ENCODE measurements at regions not wholly inside any gene's neighbourhood (a gene's known extent, or its start where the extent isn't known, plus 50 kb on each side); places are given as distances from the start of the nearest gene placed in this dataset.
"Not testable (repeated sequence)": the region's sequence is repeated elsewhere in the genome, so short reads cannot be mapped to it uniquely, and the experiment has no call there.

DNA sequence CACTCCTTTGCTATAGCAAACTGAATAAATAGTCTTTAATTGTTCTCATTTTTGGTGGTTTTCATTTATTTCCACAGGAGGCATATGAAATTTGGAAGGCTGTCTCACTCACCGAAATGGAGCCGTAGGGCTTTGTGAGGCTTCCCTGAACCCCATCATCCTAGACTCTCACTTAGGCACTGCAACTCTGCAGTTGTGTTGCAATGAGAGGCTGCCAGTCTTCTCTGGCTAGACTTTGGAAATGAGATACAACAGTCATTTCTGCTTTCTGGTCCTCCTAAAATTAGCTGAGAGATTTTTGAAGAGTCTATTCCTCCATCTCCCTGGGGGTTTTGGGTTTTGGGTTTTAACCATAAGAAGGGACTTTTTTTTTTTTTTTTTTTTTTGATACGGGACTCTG is 146.5 kb downstream of the SH3BGRL start:
- DNase-seq: no peak

DNA sequence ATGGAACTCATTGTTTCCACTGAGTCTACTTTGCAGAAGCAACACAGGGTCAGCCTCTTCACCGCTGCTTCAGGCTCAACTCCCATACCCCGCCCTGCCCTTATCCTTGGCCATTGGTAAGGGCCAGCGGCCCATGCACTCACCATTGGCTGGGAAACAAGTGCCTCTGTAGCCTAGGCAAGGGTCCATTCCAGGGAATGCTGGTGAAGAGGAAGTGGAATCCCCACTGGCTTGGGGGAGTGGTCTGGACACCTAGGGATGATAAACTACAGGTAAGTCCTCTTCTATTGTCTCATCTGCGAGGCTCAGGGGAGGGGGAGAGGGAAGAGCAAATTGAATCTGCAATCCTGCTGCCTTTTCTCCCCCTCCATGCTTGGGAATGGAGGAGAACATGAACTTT is 153.1 kb downstream of the SH3BGRL start:
- DNase-seq: no peak

DNA sequence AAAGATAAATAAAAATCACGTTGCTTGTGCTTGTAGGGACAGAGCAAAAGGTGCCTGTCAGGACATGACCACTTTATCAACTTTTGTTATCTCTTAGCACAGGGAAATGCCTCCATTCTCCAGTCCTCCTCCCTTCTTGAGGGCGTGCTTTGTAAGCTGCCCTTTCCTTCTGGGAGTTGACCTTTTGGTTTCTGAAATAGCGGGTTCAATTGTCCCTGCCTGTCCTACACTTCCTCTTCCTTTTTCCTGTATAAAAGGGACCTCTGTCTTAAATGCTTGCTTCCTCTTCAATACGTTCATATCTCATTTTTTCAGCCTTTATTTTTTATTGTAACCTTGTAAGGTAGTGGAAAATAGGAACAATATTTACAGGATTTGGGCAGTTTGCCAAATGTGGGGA is 153.5 kb downstream of the SH3BGRL start:
- DNase-seq: no peak

DNA sequence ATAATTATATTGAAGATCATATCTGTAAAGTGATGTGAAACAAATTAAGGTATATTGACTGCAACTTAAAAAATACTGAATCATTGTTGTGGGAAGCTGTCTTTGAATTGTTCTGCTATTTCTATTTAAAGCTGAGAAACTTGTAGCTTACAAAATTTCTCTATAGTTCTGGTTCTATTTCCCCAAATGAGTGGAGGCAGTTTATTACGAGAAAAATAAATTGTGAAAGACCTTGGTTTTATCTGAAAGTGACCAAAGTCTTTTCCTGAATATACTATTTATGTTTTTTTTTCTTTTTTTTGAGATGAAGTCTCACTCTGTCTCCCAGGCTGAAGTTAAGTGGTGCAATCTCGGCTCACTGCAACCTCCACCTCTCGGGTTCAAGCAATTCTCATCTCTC is 165.4 kb downstream of the SH3BGRL start:
- no peak for DNase-seq

DNA sequence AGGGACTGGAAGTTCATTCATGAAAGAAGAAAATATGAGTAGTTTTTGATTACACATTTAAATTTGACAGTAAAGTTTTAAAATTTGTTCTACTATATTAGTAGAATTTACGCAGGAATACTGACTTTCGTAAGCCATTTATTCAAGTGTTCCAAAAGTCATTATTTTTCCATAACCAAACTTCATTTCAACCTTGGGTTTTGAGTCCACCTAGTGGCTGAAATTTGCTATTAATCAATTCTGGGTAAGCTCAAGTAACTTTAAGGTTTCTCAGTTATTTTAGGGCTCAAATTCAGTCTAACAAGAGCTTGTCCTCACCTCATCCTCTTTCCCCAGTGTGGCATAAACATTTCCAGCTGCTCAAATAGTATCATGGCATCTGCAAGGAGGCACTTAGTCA is 175.4 kb downstream of the SH3BGRL start:
- peak; percentile 47 for DNase-seq

DNA sequence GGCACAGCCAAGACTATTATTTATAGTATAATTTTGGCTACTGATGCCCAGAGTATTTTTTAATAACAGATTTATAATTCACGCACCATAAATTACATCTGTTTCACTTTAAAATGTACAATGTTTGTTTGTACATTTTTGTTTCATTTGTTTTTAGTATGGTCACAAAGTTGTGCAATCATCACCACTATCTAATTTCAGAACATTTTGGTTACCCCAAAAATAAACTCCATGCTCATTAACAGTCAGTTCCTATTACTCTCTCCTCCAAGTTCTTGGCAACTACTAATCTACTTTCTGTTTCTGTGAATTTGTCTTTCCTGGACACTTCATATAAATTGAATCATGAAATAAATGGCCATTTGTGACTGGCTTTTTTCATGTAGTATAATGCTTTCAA is 176.7 kb downstream of the SH3BGRL start:
- DNase-seq: no peak

DNA sequence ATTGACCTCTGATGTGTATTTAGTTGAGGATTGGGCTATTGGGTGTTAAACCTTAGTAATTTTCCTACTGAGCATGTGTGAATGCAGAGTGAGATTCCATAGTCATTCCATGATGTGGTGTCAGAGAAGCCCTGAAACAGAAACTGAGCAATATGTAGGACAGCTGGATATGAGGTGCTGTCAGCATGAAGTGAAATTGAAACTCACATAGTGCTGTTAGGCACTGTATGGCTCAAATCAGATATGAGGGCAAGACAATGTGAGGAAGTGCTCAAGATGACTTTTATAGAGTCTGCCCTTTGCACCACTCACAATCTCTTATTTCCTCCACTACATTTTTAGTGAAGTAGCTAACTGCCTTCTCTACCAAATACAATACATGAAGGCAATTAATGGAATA is 188.3 kb downstream of the SH3BGRL start:
- DNase-seq: no peak

DNA sequence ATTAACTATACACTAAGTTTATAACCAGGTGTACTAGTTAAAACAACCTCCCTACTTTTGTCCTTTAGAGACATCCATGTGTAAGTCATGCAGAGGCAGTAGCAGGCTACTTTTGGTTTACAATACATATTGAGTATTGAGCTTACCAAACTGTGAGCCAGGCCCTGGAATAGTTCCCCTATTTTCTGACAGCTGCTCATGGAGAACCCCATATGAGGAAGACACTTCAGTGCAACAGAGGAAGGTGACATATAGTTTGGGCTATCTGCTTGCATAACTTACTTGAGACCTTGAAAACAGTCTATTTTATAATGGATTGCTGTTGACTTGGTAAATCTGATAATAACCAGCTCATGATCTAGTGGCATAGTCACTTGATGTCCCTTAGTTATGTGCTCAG is 190.5 kb downstream of the SH3BGRL start:
- no peak for DNase-seq

DNA sequence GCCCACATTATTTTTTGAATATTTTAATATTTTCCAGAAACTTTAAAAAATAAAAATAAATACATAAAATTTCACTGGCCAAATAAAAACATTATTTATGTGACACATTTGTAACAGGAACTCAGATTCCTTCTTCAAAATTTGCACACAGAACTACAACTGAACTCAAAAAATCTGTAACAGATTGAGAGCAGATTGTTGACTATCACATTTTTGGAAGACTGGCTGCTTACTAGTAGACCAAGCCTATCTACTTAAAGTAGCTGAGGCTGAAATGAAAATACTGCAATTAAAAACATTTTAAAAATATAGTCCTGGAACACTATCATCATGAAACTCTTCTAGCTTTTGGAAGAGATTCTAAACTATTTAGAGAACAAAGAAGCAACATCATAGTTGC is 203.9 kb downstream of the SH3BGRL start:
- no peak for DNase-seq

DNA sequence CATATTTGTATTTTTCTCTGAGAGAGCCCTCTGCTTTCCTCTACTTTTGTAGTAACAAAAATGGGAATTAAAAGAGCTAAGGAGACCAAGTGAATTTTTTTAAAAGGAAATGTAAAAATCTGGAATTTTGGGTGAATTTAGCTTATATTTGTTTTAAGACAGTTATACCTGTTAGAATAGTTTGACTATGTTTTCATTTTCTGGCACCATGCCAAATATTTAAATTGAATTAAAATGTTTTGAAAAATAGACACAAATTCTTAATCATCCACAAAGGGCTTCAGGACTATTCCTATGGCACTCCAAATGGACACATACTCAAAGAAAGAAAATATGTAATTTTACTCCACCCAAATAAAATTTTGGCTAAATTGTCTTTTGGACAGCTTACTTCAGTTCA is 209.6 kb downstream of the SH3BGRL start:
- DNase-seq: no peak

DNA sequence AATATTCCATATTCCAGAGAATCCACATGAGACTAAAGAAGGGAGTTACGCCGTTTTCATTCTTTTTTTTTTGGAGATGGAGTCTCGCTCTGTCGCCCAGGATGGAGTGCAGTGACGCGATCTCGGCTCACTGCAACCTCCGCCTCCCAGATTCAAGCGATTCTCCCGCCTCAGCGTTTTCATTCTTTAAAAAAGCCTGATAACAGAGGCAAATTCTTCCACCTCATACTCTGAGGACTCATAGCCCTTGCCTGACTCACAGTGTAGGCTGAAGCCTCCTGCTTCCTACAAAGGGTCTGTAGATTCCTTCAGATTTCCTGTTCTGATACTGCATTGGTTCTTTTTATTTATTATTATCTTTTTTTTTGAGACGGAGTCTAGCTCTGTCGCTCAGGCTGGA is 210.5 kb downstream of the SH3BGRL start:
- DNase-seq: no peak

DNA sequence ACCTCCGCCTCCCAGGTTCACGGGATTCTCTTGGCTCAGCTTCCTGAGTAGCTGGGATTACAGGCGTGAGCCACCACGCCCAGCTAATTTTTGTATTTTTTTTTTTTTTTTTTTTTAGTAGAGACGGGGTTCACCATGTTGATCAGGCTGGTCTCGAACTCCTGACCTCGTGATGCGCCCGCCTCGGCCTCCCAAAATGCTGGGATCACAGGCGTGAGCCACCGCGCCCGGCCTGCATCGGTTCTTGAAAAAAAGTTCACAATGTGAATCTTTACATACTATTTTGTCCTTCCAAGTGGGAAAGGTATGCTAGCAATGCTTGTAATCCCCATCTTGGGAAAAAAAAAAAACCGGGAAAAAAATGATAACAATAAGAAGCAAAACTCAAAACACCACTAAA is 211.0 kb downstream of the SH3BGRL start:
- DNase-seq: not testable (repeated sequence)

DNA sequence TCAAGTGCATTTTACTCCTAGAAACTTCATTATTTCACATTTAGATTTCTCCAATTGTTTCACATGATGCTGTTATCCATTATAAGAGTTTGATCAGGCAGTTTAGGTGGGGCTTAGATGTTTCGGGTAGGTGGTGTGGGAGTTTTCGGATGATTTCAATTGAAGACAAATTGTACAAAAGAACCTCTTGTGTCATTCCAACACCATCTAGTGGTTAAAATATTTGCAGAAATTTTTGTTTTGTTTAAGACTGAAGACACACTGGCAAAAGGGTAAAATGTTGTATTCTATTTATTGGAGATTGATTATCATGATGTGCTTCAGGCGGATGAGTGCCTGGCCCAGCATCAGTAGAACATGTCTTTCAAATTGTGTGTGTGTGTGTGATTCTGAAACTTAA is 212.7 kb downstream of the SH3BGRL start:
- DNase-seq: no peak
